ENCODE measurements at regions not wholly inside any gene's neighbourhood (a gene's known extent, or its start where the extent isn't known, plus 50 kb on each side); places are given as distances from the start of the nearest gene placed in this dataset.

GRCh38 chr20:48227381-48227780, 442.1 kb upstream of the SULF2 start:
- H3K27ac ChIP-seq: no peak overlapping the region
- TF ChIP-seq ZFX (IDR thresholded peaks at IDR 0.05) (no peak), CTCF (conservative IDR thresholded peaks at IDR 0.05) (no peak)

- TF ChIP-seq CTCF (conservative IDR thresholded peaks at IDR 0.05): no peak
- TF ChIP-seq ZFX (IDR thresholded peaks at IDR 0.05): no peak
- H3K27ac ChIP-seq: no peak overlapping the region
Measured at GRCh38 chr20:48226642-48227041, 441.4 kb upstream of the SULF2 start.

- TF ChIP-seq ZFX (IDR thresholded peaks at IDR 0.05) (no peak), CTCF (conservative IDR thresholded peaks at IDR 0.05) (no peak)
- H3K27ac ChIP-seq: no peak overlapping the region
Measured at GRCh38 chr20:48224533-48225050, 439.3 kb upstream of the SULF2 start.

GRCh38 chr20:48223715-48224114, 438.4 kb upstream of the SULF2 start:
- no peak overlapping the region for H3K27ac ChIP-seq
- TF ChIP-seq CTCF (conservative IDR thresholded peaks at IDR 0.05): no peak
- TF ChIP-seq ZFX (IDR thresholded peaks at IDR 0.05): no peak

GRCh38 chr20:48222595-48223180, 437.4 kb upstream of the SULF2 start:
- TF ChIP-seq CTCF (conservative IDR thresholded peaks at IDR 0.05) (no peak), ZFX (IDR thresholded peaks at IDR 0.05) (no peak)
- H3K27ac ChIP-seq: no peak overlapping the region

GRCh38 chr20:48220033-48220633, 434.9 kb upstream of the SULF2 start:
- TF ChIP-seq CTCF (conservative IDR thresholded peaks at IDR 0.05) (no peak), ZFX (IDR thresholded peaks at IDR 0.05) (no peak)
- H3K27ac ChIP-seq: no peak overlapping the region

- TF ChIP-seq ZFX (IDR thresholded peaks at IDR 0.05) (no peak), CTCF (conservative IDR thresholded peaks at IDR 0.05) (no peak)
Measured at GRCh38 chr20:48219306-48219705, 434.0 kb upstream of the SULF2 start.

More at GRCh38 chr20:48219306-48219705, 434.0 kb upstream of the SULF2 start:
- no peak overlapping the region for H3K27ac ChIP-seq

Measured in C4-2B (cell line).